KMS-11 (cell line): ENCODE measurements at regions not wholly inside any gene's neighbourhood (a gene's known extent, or its start where the extent isn't known, plus 50 kb on each side); places are given as distances from the start of the nearest gene placed in this dataset.

Source experiments
- H2AFZ ChIP-seq: fragments of 200-600 bp; sonication (generic); 2 replicates; pipeline ENCODE4 v1.6.1; 2016; ENCODE audit warnings: antibody characterized with exemption, mixed run types, low read depth
- H3K27ac ChIP-seq: fragments of 200-600 bp; sonication (generic); 2 replicates; pipeline ENCODE4 v1.6.1; 2016; ENCODE audit warnings: mild to moderate bottlenecking, mixed run types
- H3K27me3 ChIP-seq: fragments of 200-600 bp; sonication (generic); 2 replicates; pipeline ENCODE4 v1.6.1; 2017; ENCODE audit warnings: mild to moderate bottlenecking, low read depth, mixed run types, moderate library complexity; ENCODE audit not compliant: insufficient read depth
- H3K36me3 ChIP-seq: fragments of 200-600 bp; sonication (generic); 2 replicates; pipeline ENCODE4 v1.6.1; 2017; ENCODE audit warnings: mild to moderate bottlenecking, mixed run types; ENCODE audit not compliant: insufficient read depth
- H3K4me1 ChIP-seq: fragments of 200-600 bp; sonication (generic); 2 replicates; pipeline ENCODE4 v1.6.1; 2016; ENCODE audit warnings: mild to moderate bottlenecking, low read depth, mixed run types; ENCODE audit not compliant: poor library complexity, severe bottlenecking
- H3K4me2 ChIP-seq: fragments of 200-600 bp; sonication (generic); 2 replicates; pipeline ENCODE4 v1.7.0; 2016; ENCODE audit warnings: mild to moderate bottlenecking, mixed run types
- H3K4me3 ChIP-seq: fragments of 200-600 bp; sonication (generic); IDR thresholded peaks from 2 replicates; pipeline ENCODE4 v1.6.1; 2017; ENCODE audit warnings: low read depth, low read length, mixed read lengths; ENCODE audit not compliant: insufficient read depth
- H3K79me2 ChIP-seq: fragments of 200-600 bp; sonication (generic); 2 replicates; pipeline ENCODE4 v1.6.1; 2016; ENCODE audit warnings: low read depth, mixed run types; ENCODE audit not compliant: insufficient read depth
- H3K9ac ChIP-seq: fragments of 200-600 bp; sonication (generic); 2 replicates; pipeline ENCODE4 v1.6.1; 2016; ENCODE audit warnings: mild to moderate bottlenecking, mixed run types
- H4K20me1 ChIP-seq: fragments of 200-600 bp; sonication (generic); 2 replicates; pipeline ENCODE4 v1.6.1; 2016; ENCODE audit warnings: mild to moderate bottlenecking, mixed run types; ENCODE audit not compliant: insufficient read depth
- CTCF ChIP-seq: fragments of 200-600 bp; sonication (generic); conservative IDR thresholded peaks from 2 replicates; pipeline ENCODE4 v1.6.1; 2017; ENCODE audit warnings: low read depth, mild to moderate bottlenecking, antibody characterized with exemption, low read length, moderate library complexity, mixed read lengths

- no peaks in the 10 kb centered on the region for H3K79me2 ChIP-seq
- H2AFZ ChIP-seq: no peak overlapping the region
- H4K20me1 ChIP-seq: no peaks in the 10 kb centered on the region
- no peak for TF ChIP-seq CTCF
- H3K9ac ChIP-seq: no peak overlapping the region
- no peaks in the 10 kb centered on the region for H3K36me3 ChIP-seq
- H3K27ac ChIP-seq: no peak overlapping the region
- H3K27me3 ChIP-seq: no peaks in the 10 kb centered on the region
- no peaks in the 10 kb centered on the region for H3K4me1 ChIP-seq
- no peak overlapping the region for H3K4me2 ChIP-seq
- no peak overlapping the region for H3K4me3 ChIP-seq
Observed at GRCh38 chr12:90823859-90824258, 131.1 kb downstream of the CCER1 start.

GRCh38 chr12:90819709-90820108 is 135.3 kb downstream of the CCER1 start:
- Histone ChIP-seq H4K20me1 (no peaks in the 10 kb centered on the region), H3K4me3 (no peak overlapping the region), H3K36me3 (no peaks in the 10 kb centered on the region), H3K4me1 (no peaks in the 10 kb centered on the region), H2AFZ (no peak overlapping the region), H3K79me2 (no peaks in the 10 kb centered on the region), H3K27ac (no peak overlapping the region), H3K27me3 (no peaks in the 10 kb centered on the region), H3K9ac (no peak overlapping the region), H3K4me2 (no peak overlapping the region)
- no peak for TF ChIP-seq CTCF

DNA sequence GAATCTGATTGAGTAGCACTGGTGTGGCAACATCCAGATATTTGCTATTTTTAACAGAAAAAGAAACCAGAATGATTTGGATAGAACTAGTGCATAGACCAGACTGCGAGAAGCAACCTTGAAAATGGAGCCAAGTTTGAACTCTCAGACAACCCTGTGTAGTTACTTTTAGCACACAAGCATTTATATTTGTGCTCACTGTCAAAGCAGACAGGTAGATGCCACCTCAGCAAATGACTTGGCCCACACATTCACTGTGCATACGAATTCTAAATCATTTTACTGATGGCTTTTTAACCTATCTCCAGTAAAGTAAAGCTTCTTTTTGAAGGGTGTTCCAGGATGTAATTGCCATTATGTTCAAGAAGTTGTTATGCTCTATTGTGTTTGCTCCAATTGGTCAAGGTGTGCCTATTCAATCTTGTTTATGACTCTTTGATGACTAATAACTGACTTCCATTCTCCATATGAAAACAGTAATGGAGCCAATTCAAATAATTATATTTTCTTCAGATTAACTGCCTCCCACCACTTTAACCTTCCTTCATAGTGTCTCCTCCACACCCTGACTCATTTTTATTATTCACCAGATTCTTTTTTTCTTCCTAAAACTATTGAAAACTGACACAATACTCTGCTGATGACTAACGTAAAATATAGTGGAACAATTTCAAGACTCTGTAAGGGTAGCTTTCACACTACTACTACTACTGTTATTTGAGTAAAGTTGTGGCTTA is 138.5 kb downstream of the CCER1 start:
- Histone ChIP-seq H3K36me3 (no peaks in the 10 kb centered on the region), H3K4me1 (no peaks in the 10 kb centered on the region), H3K9ac (no peak overlapping the region), H4K20me1 (no peaks in the 10 kb centered on the region), H3K27ac (no peak overlapping the region), H3K4me3 (no peak overlapping the region), H2AFZ (no peak overlapping the region), H3K27me3 (no peaks in the 10 kb centered on the region), H3K79me2 (no peaks in the 10 kb centered on the region), H3K4me2 (no peak overlapping the region)
- no peak for TF ChIP-seq CTCF

GRCh38 chr12:90809940-90810339 is 145.0 kb downstream of the CCER1 start:
- no peak overlapping the region for H3K27ac ChIP-seq
- no peaks in the 10 kb centered on the region for H3K27me3 ChIP-seq
- no peak overlapping the region for H2AFZ ChIP-seq
- no peaks in the 10 kb centered on the region for H4K20me1 ChIP-seq
- no peak overlapping the region for H3K4me3 ChIP-seq
- H3K4me2 ChIP-seq: no peak overlapping the region
- H3K36me3 ChIP-seq: no peaks in the 10 kb centered on the region
- H3K9ac ChIP-seq: no peak overlapping the region
- H3K4me1 ChIP-seq: no peaks in the 10 kb centered on the region
- no peak for TF ChIP-seq CTCF
- no peaks in the 10 kb centered on the region for H3K79me2 ChIP-seq
